Thymus (tissue), 11 donors: ENCODE measurements at regions not wholly inside any gene's neighbourhood (a gene's known extent, or its start where the extent isn't known, plus 50 kb on each side); places are given as distances from the start of the nearest gene placed in this dataset.

Experiments used
- DNase-seq, 9 donors: peaks; one replicate each; pipeline ENCODE4 v3.0.0-alpha.2; 2013; ENCODE audit warnings: low spot score in 9 of 9, low read depth in 6 of 9, missing footprints in 1 of 9
- H3K27ac ChIP-seq, 2 donors: one replicate each; pipeline ENCODE4 v1.5.1; 2013; ENCODE audit warnings: control low read depth in 1 of 2, low read depth in 1 of 2, low read length in 1 of 2, mild to moderate bottlenecking in 1 of 2, moderate library complexity in 1 of 2
- H3K27me3 ChIP-seq, 2 donors: one replicate each; pipeline ENCODE4 v1.5.1; 2013; ENCODE audit warnings: low read length in 1 of 2; ENCODE audit not compliant: control insufficient read depth in 2 of 2, insufficient read depth in 1 of 2
- H3K36me3 ChIP-seq, 2 donors: one replicate each; pipeline ENCODE4 v1.5.1; 2013; ENCODE audit warnings: low read length in 1 of 2, mild to moderate bottlenecking in 1 of 2, moderate library complexity in 1 of 2; ENCODE audit not compliant: control insufficient read depth in 2 of 2, insufficient read depth in 2 of 2
- H3K4me1 ChIP-seq, 2 donors: one replicate each; pipeline ENCODE4 v1.5.1; 2013; ENCODE audit warnings: low read length in 2 of 2; ENCODE audit not compliant: control insufficient read depth in 2 of 2, insufficient read depth in 2 of 2
- H3K4me3 ChIP-seq, 2 donors: one replicate each; pipeline ENCODE4 v1.5.1; 2013; ENCODE audit warnings: low read length in 2 of 2, control low read depth in 1 of 2, mild to moderate bottlenecking in 1 of 2
- H3K9me3 ChIP-seq, 2 donors: one replicate each; pipeline ENCODE4 v1.5.1; 2013; ENCODE audit warnings: low read length in 1 of 2, mild to moderate bottlenecking in 1 of 2; ENCODE audit not compliant: control insufficient read depth in 2 of 2, insufficient read depth in 1 of 2
- WGBS: extraction: QIAGEN DNeasy Blood & Tissue Kit; methylation state at CpG from one replicate; pipeline ENCODE4 v1.1.7; 2013; 5-methylcytosine and 5-hydroxymethylcytosine counted together
- donor health status: healthy.

DNA sequence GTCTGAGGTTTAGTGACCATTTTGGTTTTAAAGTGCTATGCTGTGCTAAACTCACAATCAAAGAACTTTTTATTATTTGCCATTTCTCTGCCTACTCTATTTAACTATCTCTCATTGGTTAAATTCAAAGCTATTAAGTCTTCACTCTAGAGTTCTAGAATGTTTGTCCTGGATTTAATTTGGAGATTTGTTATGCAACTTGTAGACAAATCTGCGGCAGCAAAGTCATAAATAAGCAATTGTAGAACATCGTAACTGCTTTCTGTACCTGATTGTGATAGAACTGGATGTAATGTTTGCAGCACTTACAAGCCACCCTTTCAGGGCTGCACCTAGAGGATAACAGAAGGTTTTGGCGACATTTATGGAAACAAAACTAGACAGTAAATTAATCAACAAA is 566.5 kb upstream of the ADGRL2 start:
- no peaks in the 10 kb centered on the region for H3K27me3 ChIP-seq
- no peaks in the 10 kb centered on the region for H3K36me3 ChIP-seq
- H3K27ac ChIP-seq = no peak overlapping the region
- H3K9me3 ChIP-seq = no peaks in the 10 kb centered on the region
- no peaks in the 10 kb centered on the region for H3K4me1 ChIP-seq
- 95% methylated on average over 3 of the region's 3 CpGs for WGBS
- no peak overlapping the region for H3K4me3 ChIP-seq
- DNase-seq = no peak

DNA sequence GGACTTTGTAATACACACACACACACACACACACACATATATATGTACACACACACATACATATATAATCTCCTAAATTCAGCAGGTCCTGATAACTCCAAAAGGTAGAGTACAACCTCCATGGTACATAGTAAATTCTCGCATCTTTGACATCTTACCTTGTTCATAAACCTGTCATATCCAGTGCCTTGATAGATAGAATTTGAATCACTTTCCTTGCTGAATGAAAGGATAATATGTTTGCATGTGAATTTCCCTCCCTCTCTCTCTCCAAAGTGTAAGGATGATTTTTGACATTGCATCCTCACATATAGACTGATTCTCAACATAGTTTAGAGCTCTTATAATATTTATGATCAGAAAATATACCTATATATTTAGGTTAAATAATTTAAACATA is 567.1 kb upstream of the ADGRL2 start:
- Histone ChIP-seq H3K27me3 (no peaks in the 10 kb centered on the region), H3K4me3 (no peak overlapping the region), H3K9me3 (no peaks in the 10 kb centered on the region), H3K27ac (no peak overlapping the region), H3K36me3 (no peaks in the 10 kb centered on the region), H3K4me1 (no peaks in the 10 kb centered on the region)
- WGBS = 100% methylated on average over 1 of the region's 1 CpG
- no peak for DNase-seq

DNA sequence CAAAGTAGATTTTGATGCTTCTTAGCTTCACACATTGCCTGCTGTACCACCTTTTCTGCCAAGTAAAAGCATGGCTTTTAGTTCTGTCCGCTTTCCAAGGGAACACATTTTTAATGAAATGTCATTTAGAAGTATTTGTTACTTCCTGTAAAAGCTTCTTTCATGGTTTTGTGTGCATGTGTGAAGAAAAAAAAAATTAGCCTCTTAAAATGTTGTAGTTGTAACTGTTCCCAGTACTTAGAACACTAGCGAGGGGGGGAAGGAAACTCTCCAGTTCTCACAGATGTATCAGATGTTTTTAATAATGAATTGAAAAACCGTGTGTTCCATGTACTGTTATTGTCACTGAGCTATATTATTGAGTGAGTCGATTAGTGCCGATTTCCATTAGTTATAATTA is 568.3 kb upstream of the ADGRL2 start:
- H3K9me3 ChIP-seq = no peaks in the 10 kb centered on the region
- H3K4me1 ChIP-seq = no peaks in the 10 kb centered on the region
- no peaks in the 10 kb centered on the region for H3K27me3 ChIP-seq
- no peak overlapping the region for H3K4me3 ChIP-seq
- 51% methylated on average over 5 of the region's 5 CpGs for WGBS
- DNase-seq = no peak
- no peak overlapping the region for H3K27ac ChIP-seq
- H3K36me3 ChIP-seq = no peaks in the 10 kb centered on the region

DNA sequence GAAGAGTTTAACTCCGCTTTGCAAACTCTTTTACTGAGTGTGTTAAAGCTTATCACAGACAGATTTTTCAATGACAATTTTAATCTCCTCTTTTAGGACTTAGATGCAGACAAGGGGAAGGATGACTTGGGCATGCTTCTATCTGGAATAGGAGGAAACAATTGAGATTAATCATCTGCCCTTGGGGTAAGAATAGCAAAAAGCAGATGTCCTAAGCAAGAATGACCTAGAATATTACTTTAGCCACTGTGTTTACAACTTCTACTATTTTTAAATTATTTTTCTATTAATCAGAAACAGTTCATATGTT is 569.0 kb upstream of the ADGRL2 start:
- WGBS = 95% methylated on average over 1 of the region's 1 CpG
- DNase-seq = no peak

DNA sequence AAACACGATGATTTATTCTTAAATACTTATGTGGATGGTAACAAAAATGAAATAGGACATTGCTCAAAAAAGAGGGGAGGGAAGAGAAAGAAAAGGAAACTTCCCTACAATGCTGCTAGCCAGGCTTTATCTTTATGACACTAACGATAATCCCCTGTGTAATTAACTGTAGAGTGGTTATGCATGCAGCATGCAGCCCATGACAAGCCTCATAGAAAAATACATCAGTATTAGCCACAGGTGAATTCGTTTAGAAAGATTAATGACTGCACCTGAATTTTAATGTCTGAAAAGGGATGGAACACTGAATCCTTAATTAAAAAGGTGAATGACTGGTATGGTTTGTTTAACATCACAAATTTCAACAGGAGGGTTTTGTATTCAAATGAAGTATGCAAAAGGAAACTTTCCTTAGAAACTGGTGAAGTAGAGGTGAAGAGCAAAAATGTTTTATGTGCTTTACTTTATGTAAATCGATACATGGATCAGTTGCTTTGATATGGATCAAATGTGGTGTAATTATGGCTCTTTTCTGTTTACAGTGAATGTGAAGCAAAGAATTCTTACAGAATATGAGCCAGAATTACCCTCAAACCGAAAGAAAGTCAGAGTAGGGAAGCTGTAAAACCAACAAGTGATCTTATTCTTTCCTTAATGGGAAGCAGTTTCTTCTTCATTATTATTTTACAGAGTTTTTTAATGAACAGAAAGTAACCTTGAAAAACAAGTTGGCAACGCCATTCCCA is 569.6 kb upstream of the ADGRL2 start:
- no peak overlapping the region for H3K27ac ChIP-seq
- no peak overlapping the region for H3K4me3 ChIP-seq
- no peaks in the 10 kb centered on the region for H3K27me3 ChIP-seq
- DNase-seq = no peak
- H3K9me3 ChIP-seq = no peaks in the 10 kb centered on the region
- WGBS = 76% methylated on average over 6 of the region's 6 CpGs
- H3K4me1 ChIP-seq = no peaks in the 10 kb centered on the region
- no peaks in the 10 kb centered on the region for H3K36me3 ChIP-seq

More for the DNA sequence above, 569.0 kb upstream of the ADGRL2 start:
- no peaks in the 10 kb centered on the region for H3K9me3 ChIP-seq
- H3K4me3 ChIP-seq = no peak overlapping the region
- H3K36me3 ChIP-seq = no peaks in the 10 kb centered on the region
- H3K27me3 ChIP-seq = no peaks in the 10 kb centered on the region
- H3K4me1 ChIP-seq = no peaks in the 10 kb centered on the region
- no peak overlapping the region for H3K27ac ChIP-seq

DNA sequence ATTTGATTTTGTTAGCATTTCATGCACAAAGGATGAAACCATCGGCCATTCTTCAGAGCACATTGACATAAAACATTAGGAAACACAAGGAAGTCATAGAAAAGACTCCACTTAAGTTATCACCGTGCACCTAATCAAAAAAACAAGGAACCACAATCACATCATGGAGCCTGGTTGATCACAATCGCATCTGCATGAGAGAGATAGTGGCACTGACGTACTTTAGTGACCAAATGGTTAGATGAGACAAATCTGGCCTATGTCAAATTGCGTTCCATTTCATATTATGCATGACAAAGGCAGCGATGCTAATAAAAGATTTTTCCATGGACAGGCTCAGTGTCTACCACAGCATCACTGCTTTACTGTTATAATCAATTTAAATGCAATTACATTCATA is 571.8 kb upstream of the ADGRL2 start:
- 86% methylated on average over 6 of the region's 6 CpGs for WGBS
- Histone ChIP-seq H3K27me3 (no peaks in the 10 kb centered on the region), H3K27ac (no peak overlapping the region), H3K4me3 (no peak overlapping the region), H3K9me3 (no peaks in the 10 kb centered on the region), H3K36me3 (no peaks in the 10 kb centered on the region), H3K4me1 (no peaks in the 10 kb centered on the region)
- no peak for DNase-seq

DNA sequence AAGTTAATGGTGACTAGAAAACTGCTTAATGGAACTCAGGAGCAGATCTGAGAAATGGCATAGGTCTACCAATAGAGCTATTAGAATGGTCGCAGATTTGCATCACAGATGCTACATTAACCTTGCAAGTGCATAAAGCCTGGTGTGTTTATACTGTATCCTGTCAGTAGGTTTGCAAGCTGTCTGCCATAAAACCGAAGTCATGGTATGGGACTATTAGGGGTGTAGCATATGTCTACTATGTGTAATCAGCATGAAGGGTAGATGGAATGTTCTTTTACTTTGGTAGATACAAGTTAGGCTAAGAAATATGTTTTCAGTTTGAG is 574.2 kb upstream of the ADGRL2 start:
- no peaks in the 10 kb centered on the region for H3K4me1 ChIP-seq

DNA sequence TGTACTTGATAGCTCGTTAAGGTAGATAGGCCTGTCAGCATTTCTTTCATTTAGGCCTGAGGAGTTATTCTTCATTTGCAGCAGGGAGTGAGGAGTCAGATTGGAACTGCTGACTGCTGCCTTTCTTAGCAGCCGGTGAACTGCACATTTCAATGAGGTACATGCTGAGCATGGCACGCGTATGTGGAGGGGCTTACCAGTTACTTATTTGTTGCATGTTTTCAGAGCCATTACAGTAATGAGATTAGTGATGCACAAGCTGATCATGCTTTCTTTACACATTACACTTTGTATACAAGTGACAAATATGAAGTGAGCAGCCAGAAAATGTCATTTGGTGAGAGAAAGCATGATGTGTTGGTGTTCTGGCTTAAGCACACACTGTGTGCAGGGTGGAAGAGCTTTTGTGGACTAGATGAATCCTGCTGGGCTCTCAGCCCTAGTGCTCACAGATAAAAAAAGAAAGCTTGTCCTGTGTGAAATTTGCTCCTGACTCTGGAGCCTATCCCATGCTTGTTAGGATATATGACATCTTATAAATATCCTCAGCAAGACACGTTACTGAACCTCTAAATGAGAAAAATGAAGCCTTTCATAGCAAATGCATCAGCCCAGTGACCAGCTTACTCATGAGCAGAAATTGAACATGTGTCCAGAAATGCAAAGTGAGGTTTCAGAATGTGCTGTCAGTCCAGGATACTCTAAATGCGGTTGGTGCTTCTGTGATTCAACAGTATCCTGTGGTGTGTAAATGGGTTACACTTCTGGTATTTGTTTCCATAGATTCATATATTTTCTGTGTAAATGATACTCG is 574.7 kb upstream of the ADGRL2 start:
- H3K9me3 ChIP-seq = peaks cover 0 to 8% of the 10 kb centered on the region in 2 donors
- no peak for DNase-seq
- no peaks in the 10 kb centered on the region for H3K36me3 ChIP-seq

More for the DNA sequence above, 574.2 kb upstream of the ADGRL2 start:
- Histone ChIP-seq H3K4me3 (no peak overlapping the region), H3K27me3 (no peaks in the 10 kb centered on the region), H3K9me3 (peaks cover 0 to 2% of the 10 kb centered on the region in 2 donors), H3K27ac (no peak overlapping the region), H3K36me3 (no peaks in the 10 kb centered on the region)
- DNase-seq = no peak
- WGBS = 96% methylated on average over 2 of the region's 2 CpGs

DNA sequence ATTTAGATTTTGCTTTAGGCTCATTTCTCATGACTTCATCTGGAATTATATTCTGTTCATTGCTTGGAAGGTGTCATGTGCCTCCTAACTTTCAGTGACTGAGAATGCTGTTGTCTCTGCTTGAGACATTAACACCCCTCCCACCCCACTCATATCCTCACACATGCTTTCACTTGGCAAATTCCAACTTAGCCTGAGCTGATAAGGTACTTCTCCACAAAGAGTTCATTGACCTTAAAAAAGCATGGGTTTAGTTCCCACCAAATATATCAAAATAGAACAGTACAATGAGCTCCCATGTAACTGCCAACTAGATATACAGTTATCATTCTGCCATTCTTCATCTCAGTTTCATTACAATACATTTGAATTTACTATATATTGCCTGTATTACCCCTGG is 576.5 kb upstream of the ADGRL2 start:
- no peaks in the 10 kb centered on the region for H3K4me1 ChIP-seq
- DNase-seq = no peak
- H3K9me3 ChIP-seq = peaks cover 0 to 15% of the 10 kb centered on the region in 2 donors
- no peaks in the 10 kb centered on the region for H3K36me3 ChIP-seq
- no peaks in the 10 kb centered on the region for H3K27me3 ChIP-seq
- H3K4me3 ChIP-seq = no peak overlapping the region
- H3K27ac ChIP-seq = no peak overlapping the region

More for the DNA sequence above, 574.7 kb upstream of the ADGRL2 start:
- Histone ChIP-seq H3K4me3 (no peak overlapping the region), H3K4me1 (no peaks in the 10 kb centered on the region), H3K27ac (no peak overlapping the region), H3K27me3 (no peaks in the 10 kb centered on the region)
- WGBS = 97% methylated on average over 7 of the region's 7 CpGs
